GM23338 (cell line): ENCODE measurements at regions not wholly inside any gene's neighbourhood (a gene's known extent, or its start where the extent isn't known, plus 50 kb on each side); places are given as distances from the start of the nearest gene placed in this dataset.

ENCODE experiments used
- ATAC-seq: fragments of 200-7000 bp; cut with Tn5 transposase; 3 replicates; pipeline ENCODE4 v1.9.1; 2020
- DNase-seq: peaks from one replicate; pipeline ENCODE4 v3.0.0-alpha.2; 2015; ENCODE audit warnings: low spot score
- H2AFZ ChIP-seq: fragments of 200-600 bp; sonication (generic); 2 replicates; pipeline ENCODE4 v1.8.0; 2016; ENCODE audit warnings: antibody characterized with exemption, mild to moderate bottlenecking, moderate library complexity
- H3F3A ChIP-seq: fragments of 200-600 bp; sonication (generic); replicated peaks from 2 replicates; pipeline ENCODE4 v1.8.0; 2017; ENCODE audit warnings: antibody characterized with exemption, mixed run types, low read depth
- H3K27ac ChIP-seq: fragments of 200-600 bp; sonication (generic); 2 replicates; pipeline ENCODE4 v1.6.1; 2016; ENCODE audit warnings: low read depth
- H3K27me3 ChIP-seq: fragments of 200-600 bp; sonication (generic); 2 replicates; pipeline ENCODE4 v1.8.0; 2016; ENCODE audit warnings: mild to moderate bottlenecking, mixed run types, moderate library complexity; ENCODE audit not compliant: insufficient read depth
- H3K36me3 ChIP-seq: fragments of 200-600 bp; sonication (generic); 2 replicates; pipeline ENCODE4 v1.8.0; 2016; ENCODE audit warnings: mild to moderate bottlenecking; ENCODE audit not compliant: insufficient read depth
- H3K4me1 ChIP-seq: fragments of 200-600 bp; sonication (generic); 2 replicates; pipeline ENCODE4 v1.8.0; 2016; ENCODE audit warnings: mild to moderate bottlenecking, moderate library complexity; ENCODE audit not compliant: insufficient read depth
- H3K4me2 ChIP-seq: fragments of 200-600 bp; sonication (generic); 2 replicates; pipeline ENCODE4 v1.7.1; 2017; ENCODE audit warnings: mixed run types
- H3K4me3 ChIP-seq: fragments of 200-600 bp; sonication (generic); 2 replicates; pipeline ENCODE4 v1.6.1; 2016; ENCODE audit warnings: mixed run types
- H3K79me2 ChIP-seq: fragments of 200-600 bp; sonication (generic); replicated peaks from 2 replicates; pipeline ENCODE4 v1.8.0; 2017; ENCODE audit warnings: mild to moderate bottlenecking; ENCODE audit not compliant: insufficient read depth
- H3K9me2 ChIP-seq: fragments of 200-600 bp; sonication (generic); 2 replicates; pipeline ENCODE4 v1.8.0; 2017; ENCODE audit not compliant: insufficient read depth
- H4K20me1 ChIP-seq: fragments of 200-600 bp; sonication (generic); replicated peaks from 2 replicates; pipeline ENCODE4 v1.8.0; 2017; ENCODE audit warnings: mild to moderate bottlenecking; ENCODE audit not compliant: insufficient read depth
- H3K27ac Mint-ChIP-seq: 2 replicates; pipeline ENCODE4 v1.8.0; 2020; ENCODE audit warnings: inconsistent platforms, mild to moderate bottlenecking, moderate library complexity, mixed read lengths
- H3K27me3 Mint-ChIP-seq: 3 replicates; pipeline ENCODE4 v1.8.0; 2022; ENCODE audit warnings: low read depth, mild to moderate bottlenecking, moderate library complexity, mixed read lengths, inconsistent platforms; ENCODE audit not compliant: insufficient read depth, poor library complexity
- H3K36me3 Mint-ChIP-seq: 3 replicates; pipeline ENCODE4 v1.8.0; 2021; ENCODE audit warnings: low read depth, mild to moderate bottlenecking, inconsistent platforms, moderate library complexity, mixed read lengths
- H3K4me1 Mint-ChIP-seq: 3 replicates; pipeline ENCODE4 v1.8.0; 2020; ENCODE audit warnings: mild to moderate bottlenecking, inconsistent platforms, mixed read lengths
- H3K4me3 Mint-ChIP-seq: 3 replicates; pipeline ENCODE4 v1.8.0; 2021; ENCODE audit warnings: moderate library complexity, mild to moderate bottlenecking, inconsistent platforms, mixed read lengths
- H3K9me3 Mint-ChIP-seq: 3 replicates; pipeline ENCODE4 v1.8.0; 2020; ENCODE audit warnings: moderate library complexity, mild to moderate bottlenecking, inconsistent platforms, mixed read lengths
- CREB1 ChIP-seq: fragments of 250-450 bp; sonication (Bioruptor Pico); IDR thresholded peaks from 2 replicates; pipeline ENCODE4 v1.5.0; 2020; ENCODE audit warnings: low read depth, mild to moderate bottlenecking, moderate library complexity
- CTCF ChIP-seq, 2 experiments: fragments of 200-600 bp in 1 of 2; sonication (generic) in 1 of 2; conservative IDR thresholded peaks; 2 replicates each; pipeline versions ENCODE4 v1.5.1 to v1.6.1; 2016 to 2017; ENCODE audit warnings: antibody characterized with exemption in 2 of 2, low read depth in 2 of 2, mild to moderate bottlenecking in 2 of 2, moderate library complexity in 1 of 2
- ETS1 ChIP-seq: IDR thresholded peaks from 2 replicates; pipeline ENCODE4 v1.6.1; 2016; ENCODE audit warnings: antibody characterized with exemption
- EZH2 ChIP-seq: fragments of 200-600 bp; sonication (generic); IDR thresholded peaks from one replicate; pipeline ENCODE4 v1.8.0; 2017; ENCODE audit warnings: antibody characterized with exemption, mild to moderate bottlenecking, low read depth; ENCODE audit not compliant: unreplicated experiment
- EZH2phosphoT487 ChIP-seq: fragments of 200-600 bp; sonication (generic); IDR thresholded peaks from one replicate; pipeline ENCODE4 v1.8.1; 2018; ENCODE audit warnings: antibody characterized with exemption; ENCODE audit not compliant: unreplicated experiment
- JUNB ChIP-seq: IDR thresholded peaks from one replicate; pipeline ENCODE4 v1.6.1; 2016; ENCODE audit warnings: antibody characterized with exemption; ENCODE audit not compliant: unreplicated experiment
- NANOG ChIP-seq: IDR thresholded peaks from 2 replicates; pipeline ENCODE4 v1.6.1; 2016; ENCODE audit warnings: antibody characterized with exemption, borderline replicate concordance
- POLR2AphosphoS5 ChIP-seq: IDR thresholded peaks from 2 replicates; pipeline ENCODE4 v1.6.1; 2016; ENCODE audit warnings: antibody characterized with exemption, low read depth
- REST ChIP-seq: IDR thresholded peaks from one replicate; pipeline ENCODE4 v1.6.1; 2018; ENCODE audit warnings: antibody characterized with exemption; ENCODE audit not compliant: unreplicated experiment
- STAT1 ChIP-seq: IDR thresholded peaks from one replicate; pipeline ENCODE4 v1.6.1; 2016; ENCODE audit warnings: antibody characterized with exemption; ENCODE audit not compliant: unreplicated experiment
- ZNF114 ChIP-seq: fragments of 250-450 bp; sonication (Bioruptor Pico); IDR thresholded peaks from 2 replicates; pipeline ENCODE4 v1.5.0; 2020; ENCODE audit warnings: mild to moderate bottlenecking, moderate library complexity
- ZNF331 ChIP-seq: fragments of 250-450 bp; sonication (Bioruptor Pico); IDR thresholded peaks from 2 replicates; pipeline ENCODE4 v1.5.0; 2020; ENCODE audit warnings: low read depth, mild to moderate bottlenecking, moderate library complexity
- ZNF462 ChIP-seq: fragments of 250-450 bp; sonication (Bioruptor Pico); IDR thresholded peaks from 2 replicates; pipeline ENCODE4 v1.5.0; 2020; ENCODE audit warnings: mild to moderate bottlenecking, moderate library complexity

- H3K4me1 ChIP-seq = no peaks in the 10 kb centered on the region
- H3K9me2 ChIP-seq = no peaks in the 10 kb centered on the region
- no peak overlapping the region for H3K4me3 ChIP-seq
- TF ChIP-seq NANOG (no peak), POLR2AphosphoS5 (no peak), ZNF331 (CRISPR knock-in tag) (no peak), CTCF (conservative IDR thresholded peaks at IDR 0.05; ENCODE audit: low read depth in 2 of 2) (no peak), REST (no peak), ZNF462 (CRISPR knock-in tag) (no peak), STAT1 (no peak), ETS1 (no peak), EZH2 (no peak), EZH2phosphoT487 (no peak), ZNF114 (CRISPR knock-in tag) (no peak), CREB1 (CRISPR knock-in tag) (no peak), JUNB (no peak)
- no peaks in the 10 kb centered on the region for H3K27me3 ChIP-seq
- Mint-ChIP-seq H3K9me3 (no peaks in the 10 kb centered on the region), H3K36me3 (no peaks in the 10 kb centered on the region), H3K4me1 (peaks cover 5% of the 10 kb centered on the region; the same call in 1 of the 3 replicates), H3K27me3 (no peaks in the 10 kb centered on the region), H3K27ac (no peak overlapping the region), H3K4me3 (no peak overlapping the region)
- H3K27ac ChIP-seq = no peak overlapping the region
- no peaks in the 10 kb centered on the region for H3K79me2 ChIP-seq
- no peak overlapping the region for H3K4me2 ChIP-seq
- DNase-seq (no peak), ATAC-seq (no peak)
- no peaks in the 10 kb centered on the region for H3K36me3 ChIP-seq
- H2AFZ ChIP-seq = no peak overlapping the region
- H3F3A ChIP-seq = no peaks in the 10 kb centered on the region
- H4K20me1 ChIP-seq = no peaks in the 10 kb centered on the region
Observed at GRCh38 chr12:87039536-87039935, 783.3 kb upstream of the MGAT4C start.
